NCI-H1092 treated with DMSO at 0.1 percent for 48 hours (cell line): ENCODE measurements at regions not wholly inside any gene's neighbourhood (a gene's known extent, or its start where the extent isn't known, plus 50 kb on each side); places are given as distances from the start of the nearest gene placed in this dataset.
"Not testable (repeated sequence)": the region's sequence is repeated elsewhere in the genome, so short reads cannot be mapped to it uniquely, and the experiment has no call there.

Experiments
- DNase-seq: peaks from one replicate; lab custom pipeline; 2025; lab: John Stamatoyannopoulos, UW

GRCh38 chr21:14683063-14683462 lies 136.9 kb upstream of the SAMSN1 start:
- DNase-seq, result no peak

- DNase-seq, result no peak
Observed at GRCh38 chr21:14678973-14679574, 133.0 kb upstream of the SAMSN1 start.

- DNase-seq, result no peak
Observed at GRCh38 chr21:14677639-14678179, 131.6 kb upstream of the SAMSN1 start.

GRCh38 chr21:14677013-14677412 lies 130.9 kb upstream of the SAMSN1 start:
- DNase-seq, result no peak

- DNase-seq, result no peak
Observed at GRCh38 chr21:14675774-14676530, 129.8 kb upstream of the SAMSN1 start.

- DNase-seq, result no peak
Observed at GRCh38 chr21:14673649-14674048, 127.5 kb upstream of the SAMSN1 start.

- no peak for DNase-seq
Observed at GRCh38 chr21:14672466-14672865, 126.4 kb upstream of the SAMSN1 start.

GRCh38 chr21:14670409-14670808 lies 124.3 kb upstream of the SAMSN1 start:
- no peak for DNase-seq

GRCh38 chr21:14669092-14669491 lies 123.0 kb upstream of the SAMSN1 start:
- DNase-seq, result not testable (repeated sequence)

- no peak for DNase-seq
Observed at GRCh38 chr21:14657241-14658008, 111.3 kb upstream of the SAMSN1 start.

GRCh38 chr21:14646893-14647292 lies 100.8 kb upstream of the SAMSN1 start:
- no peak for DNase-seq

- DNase-seq, result no peak
Observed at GRCh38 chr21:14645702-14646101, 99.6 kb upstream of the SAMSN1 start.

GRCh38 chr21:14632359-14632758 lies 86.2 kb upstream of the SAMSN1 start:
- no peak for DNase-seq

- DNase-seq, result no peak
Observed at GRCh38 chr21:14630556-14631069, 84.5 kb upstream of the SAMSN1 start.

GRCh38 chr21:14629461-14629860 lies 83.3 kb upstream of the SAMSN1 start:
- no peak for DNase-seq

GRCh38 chr21:14623079-14623478 lies 77.0 kb upstream of the SAMSN1 start:
- DNase-seq, result not testable (repeated sequence)

- no peak for DNase-seq
Observed at GRCh38 chr21:14620152-14620551, 74.0 kb upstream of the SAMSN1 start.

- no peak for DNase-seq
Observed at GRCh38 chr21:14617871-14618270, 71.8 kb upstream of the SAMSN1 start.

- no peak for DNase-seq
Observed at GRCh38 chr21:14617040-14617393, 70.9 kb upstream of the SAMSN1 start.

- DNase-seq, result no peak
Observed at GRCh38 chr21:14616380-14617039, 70.4 kb upstream of the SAMSN1 start.

- no peak for DNase-seq
Observed at GRCh38 chr21:14615359-14615974, 69.4 kb upstream of the SAMSN1 start.

- no peak for DNase-seq
Observed at GRCh38 chr21:14614287-14614686, 68.2 kb upstream of the SAMSN1 start.
